AG10803 (cell line): ENCODE measurements at regions not wholly inside any gene's neighbourhood (a gene's known extent, or its start where the extent isn't known, plus 50 kb on each side); places are given as distances from the start of the nearest gene placed in this dataset.

Experiments used
- DNase-seq: peaks from one replicate; pipeline ENCODE4 v3.0.0; 2010; ENCODE audit warnings: low read depth
- H3K4me3 ChIP-seq: 2 replicates; pipeline ENCODE4 v1.5.1; 2011; ENCODE audit warnings: mild to moderate bottlenecking, low read length, control low read depth
- TF ChIP-seq, protein P1 (sequence below): conservative IDR thresholded peaks from 2 replicates; pipeline ENCODE4 v1.5.1; 2011; ENCODE audit warnings: mild to moderate bottlenecking, low read length, control low read depth, inconsistent platforms

DNA sequence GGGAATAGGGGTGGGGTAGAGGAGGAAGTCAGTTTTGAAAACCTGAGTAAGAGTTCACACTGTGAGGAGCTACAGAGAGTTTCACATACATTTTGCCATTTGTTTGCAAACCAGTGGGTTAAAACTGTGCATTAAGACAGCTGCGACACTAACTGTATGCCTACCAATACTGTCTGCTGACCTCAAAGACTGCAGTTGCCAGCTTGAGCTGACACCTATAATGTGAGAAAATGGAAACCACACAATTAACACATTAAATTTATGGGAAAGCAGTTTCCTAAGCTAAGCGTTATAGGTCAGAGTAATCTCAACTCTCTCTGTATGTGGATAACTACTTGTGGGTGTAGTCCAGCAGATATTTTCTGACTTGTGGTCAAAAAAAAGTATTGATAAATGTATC is 756.6 kb upstream of the GCFC2 start:
- TF ChIP-seq, protein P1, sequence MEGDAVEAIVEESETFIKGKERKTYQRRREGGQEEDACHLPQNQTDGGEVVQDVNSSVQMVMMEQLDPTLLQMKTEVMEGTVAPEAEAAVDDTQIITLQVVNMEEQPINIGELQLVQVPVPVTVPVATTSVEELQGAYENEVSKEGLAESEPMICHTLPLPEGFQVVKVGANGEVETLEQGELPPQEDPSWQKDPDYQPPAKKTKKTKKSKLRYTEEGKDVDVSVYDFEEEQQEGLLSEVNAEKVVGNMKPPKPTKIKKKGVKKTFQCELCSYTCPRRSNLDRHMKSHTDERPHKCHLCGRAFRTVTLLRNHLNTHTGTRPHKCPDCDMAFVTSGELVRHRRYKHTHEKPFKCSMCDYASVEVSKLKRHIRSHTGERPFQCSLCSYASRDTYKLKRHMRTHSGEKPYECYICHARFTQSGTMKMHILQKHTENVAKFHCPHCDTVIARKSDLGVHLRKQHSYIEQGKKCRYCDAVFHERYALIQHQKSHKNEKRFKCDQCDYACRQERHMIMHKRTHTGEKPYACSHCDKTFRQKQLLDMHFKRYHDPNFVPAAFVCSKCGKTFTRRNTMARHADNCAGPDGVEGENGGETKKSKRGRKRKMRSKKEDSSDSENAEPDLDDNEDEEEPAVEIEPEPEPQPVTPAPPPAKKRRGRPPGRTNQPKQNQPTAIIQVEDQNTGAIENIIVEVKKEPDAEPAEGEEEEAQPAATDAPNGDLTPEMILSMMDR = no peak
- no peak for DNase-seq
- H3K4me3 ChIP-seq = no peak overlapping the region

DNA sequence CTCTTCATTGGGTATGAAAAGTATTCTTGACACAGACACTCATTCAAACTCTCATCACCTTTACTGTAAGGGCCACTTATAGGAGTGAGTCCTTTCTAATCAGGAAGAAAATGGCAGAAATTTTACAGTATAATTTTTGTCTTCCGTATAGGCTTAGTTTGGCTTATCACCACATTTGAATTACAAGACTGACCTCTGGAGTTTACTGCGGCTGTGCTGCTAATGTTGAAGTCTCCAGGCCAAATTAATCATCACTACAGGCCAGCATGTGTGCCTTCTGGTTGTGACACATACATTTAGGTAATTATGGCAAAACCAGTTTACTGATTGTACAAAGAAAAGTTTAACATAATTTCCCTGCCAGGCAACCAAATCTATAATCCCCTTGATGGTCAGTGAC is 753.6 kb upstream of the GCFC2 start:
- TF ChIP-seq, protein P1 = no peak
- no peak for DNase-seq
- no peak overlapping the region for H3K4me3 ChIP-seq

DNA sequence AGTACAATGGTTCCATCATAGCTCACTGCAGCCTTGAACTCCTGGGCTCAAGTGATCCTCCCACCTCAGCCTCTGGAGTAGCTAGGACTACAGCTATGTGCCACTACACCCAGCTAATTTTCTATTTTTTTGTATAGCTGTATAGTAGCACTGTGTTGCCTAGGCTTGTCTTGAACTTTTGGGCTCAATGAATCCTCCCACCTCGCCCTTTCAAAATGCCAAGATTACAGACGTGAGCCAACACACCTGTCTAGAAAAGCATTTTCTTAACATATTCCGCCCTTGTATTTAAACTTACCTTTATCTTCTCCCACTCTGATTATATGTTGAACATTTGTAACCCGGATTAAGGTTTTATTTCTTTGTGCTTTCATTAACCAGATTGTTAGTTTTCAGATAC is 750.7 kb upstream of the GCFC2 start:
- TF ChIP-seq, protein P1 = no peak
- H3K4me3 ChIP-seq = no peak overlapping the region
- DNase-seq = no peak

DNA sequence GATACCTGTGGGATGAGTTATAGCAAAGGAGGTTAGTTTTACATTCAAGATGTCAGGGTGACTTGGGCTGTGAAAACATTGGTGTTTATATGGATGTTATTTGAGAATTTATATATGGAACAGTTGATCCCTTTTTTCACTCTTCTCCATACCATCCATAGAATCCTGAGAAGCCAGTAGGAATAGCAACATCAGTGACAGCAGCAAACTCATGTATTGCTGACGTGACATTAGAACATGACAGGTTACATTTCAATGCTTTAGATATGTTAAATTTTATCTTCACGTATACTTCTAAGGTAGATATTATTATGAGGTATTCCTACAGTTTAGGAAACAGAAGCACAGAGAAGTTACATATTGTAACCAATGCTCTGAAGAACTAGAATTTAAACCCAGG is 745.2 kb upstream of the GCFC2 start:
- no peak for DNase-seq
- TF ChIP-seq, protein P1 = no peak
- H3K4me3 ChIP-seq = no peak overlapping the region

DNA sequence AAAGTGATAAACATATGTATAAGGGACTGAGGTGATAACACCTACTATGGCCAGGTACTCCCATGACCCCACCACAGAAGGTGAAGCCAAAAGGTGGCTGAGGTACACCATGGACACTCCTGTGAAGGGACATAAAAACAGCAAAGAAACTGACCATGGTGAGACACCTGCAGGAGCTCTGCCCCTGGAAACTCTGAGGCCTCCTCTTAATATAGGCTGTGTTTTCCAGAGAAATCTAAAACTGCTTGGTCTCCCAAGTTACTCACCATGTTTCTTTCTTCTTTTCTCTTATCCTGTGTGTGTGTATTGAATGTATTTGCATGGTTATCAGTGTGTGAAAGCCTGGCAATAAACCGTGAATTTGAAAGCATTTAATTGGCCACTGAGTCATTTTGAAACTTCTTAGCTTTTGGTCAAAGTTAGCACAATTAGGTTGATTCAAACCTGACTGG is 739.3 kb upstream of the GCFC2 start:
- no peak overlapping the region for H3K4me3 ChIP-seq
- TF ChIP-seq, protein P1 = no peak
- DNase-seq = no peak

DNA sequence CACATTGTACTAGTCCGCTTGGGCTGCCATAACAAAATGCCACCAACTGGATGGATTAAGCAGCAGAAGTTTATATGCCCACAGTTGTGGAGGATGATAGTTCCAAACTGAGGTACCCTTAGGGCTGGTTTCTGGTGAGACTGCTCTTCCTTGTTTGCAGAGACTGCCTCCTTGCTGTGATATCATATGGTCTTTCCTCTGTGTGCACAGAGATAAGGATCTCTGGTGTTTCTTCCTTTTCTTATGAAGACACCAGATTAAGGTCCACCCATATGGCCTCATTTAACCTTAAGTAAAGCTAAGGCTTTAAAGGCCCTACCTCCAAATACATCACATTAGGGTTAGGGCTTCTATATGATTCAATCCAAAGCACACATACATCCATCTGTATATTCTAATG is 738.2 kb upstream of the GCFC2 start:
- H3K4me3 ChIP-seq = no peak overlapping the region
- TF ChIP-seq, protein P1 = no peak
- no peak for DNase-seq

DNA sequence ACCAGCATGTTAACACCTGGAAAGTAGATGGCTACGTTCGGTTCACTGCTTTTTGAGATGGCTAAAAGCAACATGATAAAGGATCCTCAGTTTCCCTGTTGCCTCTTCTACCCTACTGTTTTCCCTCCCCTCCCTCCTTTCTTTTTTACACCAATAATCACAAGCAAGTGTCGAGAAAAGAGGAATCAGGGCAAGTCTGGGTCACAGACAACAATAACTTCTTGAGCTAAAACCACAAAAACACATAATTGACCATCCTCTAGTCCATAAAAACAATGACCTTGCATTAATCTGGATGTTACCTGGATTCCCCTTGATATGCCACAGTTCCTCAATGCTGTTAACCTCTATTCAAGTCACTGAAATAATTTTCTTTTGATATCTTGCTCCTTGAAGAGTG is 736.6 kb upstream of the GCFC2 start:
- TF ChIP-seq, protein P1 = no peak

More for the DNA sequence above, 736.6 kb upstream of the GCFC2 start:
- no peak for DNase-seq
- H3K4me3 ChIP-seq = no peak overlapping the region
